ENCODE measurements at regions not wholly inside any gene's neighbourhood (a gene's known extent, or its start where the extent isn't known, plus 50 kb on each side); places are given as distances from the start of the nearest gene placed in this dataset.

DNA sequence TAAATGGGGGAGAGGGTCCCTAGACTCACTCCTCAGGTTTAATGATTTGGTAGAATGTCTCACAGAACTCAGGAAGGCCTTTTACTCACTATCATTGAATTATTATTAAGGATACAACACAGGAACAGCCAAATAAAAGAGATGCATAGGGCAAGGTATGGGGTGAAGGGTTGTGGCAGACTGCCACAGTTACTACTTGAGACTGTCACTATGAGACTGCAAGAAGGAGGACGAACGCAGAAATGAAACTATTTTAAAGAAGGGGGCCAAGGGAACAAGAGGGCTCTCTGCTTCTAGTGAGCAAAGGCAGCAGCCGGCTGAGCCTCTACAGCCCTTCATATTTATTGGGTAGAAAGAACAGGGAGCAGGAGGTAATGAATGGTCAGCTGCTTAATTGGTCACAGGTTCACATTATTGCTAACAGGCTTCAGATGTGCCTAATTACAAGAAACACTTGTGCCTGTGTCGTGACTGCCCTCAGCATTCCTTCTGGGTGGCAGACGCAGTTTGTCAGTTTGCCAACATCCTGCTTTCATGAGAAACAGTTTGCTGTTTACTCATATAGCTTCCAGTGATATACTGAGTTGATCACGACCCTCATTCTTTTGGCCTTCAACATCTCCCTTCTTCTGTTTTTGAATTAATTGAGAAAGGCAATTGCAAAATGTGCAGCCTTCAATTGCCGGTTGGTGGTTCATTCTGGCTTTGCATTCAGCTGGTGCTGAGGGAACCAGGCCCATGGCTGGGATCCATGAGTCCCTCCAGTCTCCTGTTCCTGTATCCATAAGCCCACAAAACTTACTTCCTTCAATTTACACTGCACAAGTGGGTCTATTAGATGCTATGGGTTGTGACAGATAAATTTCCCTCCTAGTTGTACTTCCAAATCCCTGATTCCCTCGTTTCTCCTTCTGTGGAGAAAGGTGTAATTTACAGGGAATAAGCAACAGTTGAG, 82.8 kb upstream of the PLEKHG7 start:
- no CpG with 5 or more reads among the region's 8 CpGs for WGBS (ENCODE audit: extremely low coverage, insufficient coverage, low lambda C conversion rate)
- Histone ChIP-seq H3K4me3 (ENCODE audit: low read length) (no peak overlapping the region), H3K79me1 (ENCODE audit: low read length) (no peaks in the 10 kb centered on the region), H2BK15ac (replicated peaks; ENCODE audit: low read depth) (no peak overlapping the region), H4K5ac (ENCODE audit: low read length) (no peak overlapping the region), H2BK120ac (ENCODE audit: low read depth, low read length) (no peak overlapping the region), H3K79me2 (ENCODE audit: control insufficient read depth, insufficient read depth, low read length) (no peaks in the 10 kb centered on the region), H4K8ac (ENCODE audit: low read depth, low read length) (no peak overlapping the region), H3K9ac (ENCODE audit: low read length) (no peak overlapping the region), H3K56ac (ENCODE audit: low read length) (no peak overlapping the region), H3K4ac (ENCODE audit: low read depth, low read length) (no peak overlapping the region), H3K4me2 (ENCODE audit: low read length) (no peak overlapping the region), H3K18ac (ENCODE audit: low read length) (no peak overlapping the region), H2BK5ac (ENCODE audit: low read length) (no peak overlapping the region), H3K4me1 (ENCODE audit: control insufficient read depth, low read depth, low read length) (no peaks in the 10 kb centered on the region), H3K27me3 (ENCODE audit: insufficient read depth, low read length, poor library complexity) (no peaks in the 10 kb centered on the region), H3K36me3 (ENCODE audit: control insufficient read depth, insufficient read depth, low read length) (no peaks in the 10 kb centered on the region), H2AK5ac (ENCODE audit: low read length) (no peak overlapping the region), H3K23ac (ENCODE audit: low read length) (no peak overlapping the region), H3K27ac (ENCODE audit: low read depth, low read length) (no peak overlapping the region)
- DNase-seq, result no peak

DNA sequence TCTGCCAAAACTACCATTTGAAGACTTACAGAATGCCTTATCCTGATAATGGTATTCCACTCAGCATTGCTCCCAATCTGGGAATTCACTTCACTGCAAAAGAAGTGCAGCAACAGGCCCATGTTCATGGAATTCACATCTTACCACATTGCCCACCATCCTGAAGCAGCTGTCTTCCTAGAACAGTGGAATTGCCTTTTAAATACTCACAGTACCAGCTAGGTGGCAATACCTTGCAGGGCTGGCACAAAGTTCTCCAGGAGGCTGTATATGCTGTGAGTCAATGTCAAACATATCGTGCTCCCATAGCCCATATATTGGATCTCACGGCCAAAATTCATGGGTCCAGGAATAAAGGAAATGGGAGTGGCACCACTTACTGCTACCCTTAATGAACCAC, 83.8 kb upstream of the PLEKHG7 start:
- no CpG with 5 or more reads among the region's 2 CpGs for WGBS (ENCODE audit: extremely low coverage, insufficient coverage, low lambda C conversion rate)

DNA sequence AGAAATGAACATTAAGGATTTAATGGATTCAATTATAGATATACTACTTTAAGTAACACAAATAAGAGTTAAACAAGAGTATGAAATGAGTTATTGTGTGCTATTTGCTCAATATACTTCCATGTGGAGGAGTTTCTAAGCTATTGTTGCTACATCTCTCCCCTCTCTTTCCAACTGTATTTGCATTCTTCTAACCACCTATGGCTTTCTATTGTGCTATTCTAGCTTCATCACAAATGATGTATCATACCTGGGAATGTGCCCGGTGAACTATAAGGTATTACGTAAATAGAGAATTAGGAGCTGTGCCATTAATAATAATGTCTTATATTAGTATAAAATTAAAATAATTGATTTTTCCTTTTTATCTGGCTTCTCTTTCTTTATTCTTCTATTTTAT, 87.1 kb upstream of the PLEKHG7 start:
- no peaks in the 10 kb centered on the region for H3K79me2 ChIP-seq (ENCODE audit: control insufficient read depth, insufficient read depth, low read length)
- no peaks in the 10 kb centered on the region for H3K79me1 ChIP-seq (ENCODE audit: low read length)
- H3K4me1 ChIP-seq (ENCODE audit: control insufficient read depth, low read depth, low read length), result no peaks in the 10 kb centered on the region
- no CpG with 5 or more reads among the region's 2 CpGs for WGBS (ENCODE audit: extremely low coverage, insufficient coverage, low lambda C conversion rate)
- no peak overlapping the region for H3K27ac ChIP-seq (ENCODE audit: low read depth, low read length)
- no peak overlapping the region for H2AK5ac ChIP-seq (ENCODE audit: low read length)
- H3K27me3 ChIP-seq (ENCODE audit: insufficient read depth, low read length, poor library complexity), result no peaks in the 10 kb centered on the region
- H3K4me2 ChIP-seq (ENCODE audit: low read length), result no peak overlapping the region
- no peak overlapping the region for H2BK5ac ChIP-seq (ENCODE audit: low read length)
- no peak overlapping the region for H3K4ac ChIP-seq (ENCODE audit: low read depth, low read length)
- H3K23ac ChIP-seq (ENCODE audit: low read length), result no peak overlapping the region
- DNase-seq, result no peak
- no peak overlapping the region for H4K8ac ChIP-seq (ENCODE audit: low read depth, low read length)
- no peak overlapping the region for H3K56ac ChIP-seq (ENCODE audit: low read length)
- H3K9ac ChIP-seq (ENCODE audit: low read length), result no peak overlapping the region
- no peak overlapping the region for H4K5ac ChIP-seq (ENCODE audit: low read length)
- no peak overlapping the region for H3K18ac ChIP-seq (ENCODE audit: low read length)
- no peaks in the 10 kb centered on the region for H3K36me3 ChIP-seq (ENCODE audit: control insufficient read depth, insufficient read depth, low read length)
- no peak overlapping the region for H2BK15ac ChIP-seq (replicated peaks; ENCODE audit: low read depth)
- no peak overlapping the region for H3K4me3 ChIP-seq (ENCODE audit: low read length)
- no peak overlapping the region for H2BK120ac ChIP-seq (ENCODE audit: low read depth, low read length)

More for the DNA sequence above, 83.8 kb upstream of the PLEKHG7 start:
- no peaks in the 10 kb centered on the region for H3K79me1 ChIP-seq (ENCODE audit: low read length)
- H2BK15ac ChIP-seq (replicated peaks; ENCODE audit: low read depth), result no peak overlapping the region
- H2AK5ac ChIP-seq (ENCODE audit: low read length), result no peak overlapping the region
- H2BK120ac ChIP-seq (ENCODE audit: low read depth, low read length), result no peak overlapping the region
- no peak overlapping the region for H3K4me3 ChIP-seq (ENCODE audit: low read length)
- no peak for DNase-seq
- H3K56ac ChIP-seq (ENCODE audit: low read length), result no peak overlapping the region
- no peak overlapping the region for H4K5ac ChIP-seq (ENCODE audit: low read length)
- H4K8ac ChIP-seq (ENCODE audit: low read depth, low read length), result no peak overlapping the region
- no peak overlapping the region for H3K4ac ChIP-seq (ENCODE audit: low read depth, low read length)
- no peaks in the 10 kb centered on the region for H3K4me1 ChIP-seq (ENCODE audit: control insufficient read depth, low read depth, low read length)
- H3K4me2 ChIP-seq (ENCODE audit: low read length), result no peak overlapping the region
- no peaks in the 10 kb centered on the region for H3K79me2 ChIP-seq (ENCODE audit: control insufficient read depth, insufficient read depth, low read length)
- H3K36me3 ChIP-seq (ENCODE audit: control insufficient read depth, insufficient read depth, low read length), result no peaks in the 10 kb centered on the region
- H3K18ac ChIP-seq (ENCODE audit: low read length), result no peak overlapping the region
- no peak overlapping the region for H3K27ac ChIP-seq (ENCODE audit: low read depth, low read length)
- no peak overlapping the region for H3K9ac ChIP-seq (ENCODE audit: low read length)
- no peaks in the 10 kb centered on the region for H3K27me3 ChIP-seq (ENCODE audit: insufficient read depth, low read length, poor library complexity)
- H2BK5ac ChIP-seq (ENCODE audit: low read length), result no peak overlapping the region
- H3K23ac ChIP-seq (ENCODE audit: low read length), result no peak overlapping the region

DNA sequence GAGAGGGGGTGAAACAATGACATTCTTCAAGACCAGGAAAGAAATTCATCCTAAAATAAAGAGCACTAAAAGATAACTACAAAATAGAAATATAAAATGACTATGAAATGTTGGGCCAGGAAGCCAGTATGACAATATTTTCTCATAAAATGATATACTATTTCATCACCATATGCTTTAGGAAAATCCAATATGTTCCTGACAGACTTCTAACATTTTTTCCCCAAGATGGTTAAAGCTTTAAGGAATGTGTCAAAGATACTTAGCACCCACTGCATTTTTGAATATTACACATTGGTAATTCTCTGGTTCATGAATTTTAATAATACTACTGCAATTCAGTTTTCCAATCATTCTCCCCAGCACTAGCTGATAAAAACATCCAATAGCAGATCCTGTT, 87.7 kb upstream of the PLEKHG7 start:
- Histone ChIP-seq H3K4me2 (ENCODE audit: low read length) (no peak overlapping the region), H2AK5ac (ENCODE audit: low read length) (no peak overlapping the region), H3K27me3 (ENCODE audit: insufficient read depth, low read length, poor library complexity) (no peaks in the 10 kb centered on the region), H3K27ac (ENCODE audit: low read depth, low read length) (no peak overlapping the region), H3K4ac (ENCODE audit: low read depth, low read length) (no peak overlapping the region), H2BK5ac (ENCODE audit: low read length) (no peak overlapping the region), H3K36me3 (ENCODE audit: control insufficient read depth, insufficient read depth, low read length) (no peaks in the 10 kb centered on the region), H4K5ac (ENCODE audit: low read length) (no peak overlapping the region), H3K56ac (ENCODE audit: low read length) (no peak overlapping the region), H3K23ac (ENCODE audit: low read length) (no peak overlapping the region), H4K8ac (ENCODE audit: low read depth, low read length) (no peak overlapping the region), H3K79me1 (ENCODE audit: low read length) (no peaks in the 10 kb centered on the region), H2BK120ac (ENCODE audit: low read depth, low read length) (no peak overlapping the region), H3K4me1 (ENCODE audit: control insufficient read depth, low read depth, low read length) (no peaks in the 10 kb centered on the region), H3K18ac (ENCODE audit: low read length) (no peak overlapping the region), H3K9ac (ENCODE audit: low read length) (no peak overlapping the region), H3K79me2 (ENCODE audit: control insufficient read depth, insufficient read depth, low read length) (no peaks in the 10 kb centered on the region), H2BK15ac (replicated peaks; ENCODE audit: low read depth) (no peak overlapping the region), H3K4me3 (ENCODE audit: low read length) (no peak overlapping the region)
- no peak for DNase-seq

DNA sequence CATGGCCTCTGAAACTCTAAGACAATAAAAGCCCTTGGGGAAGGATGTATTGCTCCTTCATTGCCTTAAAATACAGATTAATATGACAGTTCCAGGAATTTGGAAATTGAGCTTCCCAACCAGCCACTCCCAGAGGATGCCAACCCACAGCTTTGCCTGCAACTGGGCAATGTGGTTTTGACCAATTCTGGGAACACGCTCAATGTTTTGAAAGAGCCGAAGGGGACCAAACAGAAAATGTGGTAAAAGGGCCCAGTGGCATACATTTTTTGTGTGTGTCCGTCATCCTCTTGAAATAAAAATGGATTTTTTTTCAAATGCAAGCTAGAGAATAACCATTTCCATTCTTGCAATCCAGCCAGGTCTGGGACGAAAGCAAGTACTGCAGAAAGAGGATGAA, 88.3 kb upstream of the PLEKHG7 start:
- no peak overlapping the region for H3K23ac ChIP-seq (ENCODE audit: low read length)
- no peak overlapping the region for H3K56ac ChIP-seq (ENCODE audit: low read length)
- H3K27me3 ChIP-seq (ENCODE audit: insufficient read depth, low read length, poor library complexity), result no peaks in the 10 kb centered on the region
- H3K4ac ChIP-seq (ENCODE audit: low read depth, low read length), result no peak overlapping the region
- no peaks in the 10 kb centered on the region for H3K4me1 ChIP-seq (ENCODE audit: control insufficient read depth, low read depth, low read length)
- H2BK15ac ChIP-seq (replicated peaks; ENCODE audit: low read depth), result no peak overlapping the region
- H2BK5ac ChIP-seq (ENCODE audit: low read length), result no peak overlapping the region
- H3K18ac ChIP-seq (ENCODE audit: low read length), result no peak overlapping the region
- no peak overlapping the region for H2AK5ac ChIP-seq (ENCODE audit: low read length)
- H3K79me1 ChIP-seq (ENCODE audit: low read length), result no peaks in the 10 kb centered on the region
- no peak overlapping the region for H3K9ac ChIP-seq (ENCODE audit: low read length)
- H3K4me2 ChIP-seq (ENCODE audit: low read length), result no peak overlapping the region
- no peak overlapping the region for H4K5ac ChIP-seq (ENCODE audit: low read length)
- no peak overlapping the region for H3K27ac ChIP-seq (ENCODE audit: low read depth, low read length)
- H3K4me3 ChIP-seq (ENCODE audit: low read length), result no peak overlapping the region
- no peaks in the 10 kb centered on the region for H3K36me3 ChIP-seq (ENCODE audit: control insufficient read depth, insufficient read depth, low read length)
- no peak for DNase-seq
- no CpG with 5 or more reads among the region's 4 CpGs for WGBS (ENCODE audit: extremely low coverage, insufficient coverage, low lambda C conversion rate)
- H3K79me2 ChIP-seq (ENCODE audit: control insufficient read depth, insufficient read depth, low read length), result no peaks in the 10 kb centered on the region
- no peak overlapping the region for H4K8ac ChIP-seq (ENCODE audit: low read depth, low read length)
- H2BK120ac ChIP-seq (ENCODE audit: low read depth, low read length), result no peak overlapping the region

DNA sequence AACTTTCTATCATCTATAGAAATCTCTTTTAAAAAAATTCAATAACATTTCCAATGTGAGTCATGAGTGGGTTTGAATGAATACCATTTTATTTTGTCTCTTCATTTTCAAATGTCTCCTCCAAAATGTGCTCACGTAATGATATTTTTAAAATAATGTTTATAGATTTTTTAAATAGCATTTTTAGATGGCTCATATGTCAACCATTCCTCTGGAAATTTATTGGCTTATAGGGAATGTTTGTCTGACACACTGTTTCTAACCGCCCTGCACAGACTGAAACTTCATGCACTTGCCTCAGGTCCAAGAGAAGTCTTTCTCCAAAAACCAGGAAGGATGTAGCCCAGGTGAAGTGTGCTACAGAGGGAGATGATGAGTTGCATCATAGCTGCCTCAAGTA, 88.8 kb upstream of the PLEKHG7 start:
- Histone ChIP-seq H3K4me2 (ENCODE audit: low read length) (no peak overlapping the region), H3K23ac (ENCODE audit: low read length) (no peak overlapping the region), H3K56ac (ENCODE audit: low read length) (no peak overlapping the region), H3K18ac (ENCODE audit: low read length) (no peak overlapping the region), H2BK5ac (ENCODE audit: low read length) (no peak overlapping the region), H3K79me2 (ENCODE audit: control insufficient read depth, insufficient read depth, low read length) (no peaks in the 10 kb centered on the region), H3K4me1 (ENCODE audit: control insufficient read depth, low read depth, low read length) (no peaks in the 10 kb centered on the region), H3K27me3 (ENCODE audit: insufficient read depth, low read length, poor library complexity) (no peaks in the 10 kb centered on the region), H2BK120ac (ENCODE audit: low read depth, low read length) (no peak overlapping the region), H2AK5ac (ENCODE audit: low read length) (no peak overlapping the region), H3K4me3 (ENCODE audit: low read length) (no peak overlapping the region), H3K36me3 (ENCODE audit: control insufficient read depth, insufficient read depth, low read length) (no peaks in the 10 kb centered on the region), H3K79me1 (ENCODE audit: low read length) (no peaks in the 10 kb centered on the region), H2BK15ac (replicated peaks; ENCODE audit: low read depth) (no peak overlapping the region), H3K4ac (ENCODE audit: low read depth, low read length) (no peak overlapping the region), H4K5ac (ENCODE audit: low read length) (no peak overlapping the region), H4K8ac (ENCODE audit: low read depth, low read length) (no peak overlapping the region), H3K9ac (ENCODE audit: low read length) (no peak overlapping the region), H3K27ac (ENCODE audit: low read depth, low read length) (no peak overlapping the region)
- WGBS (ENCODE audit: extremely low coverage, insufficient coverage, low lambda C conversion rate), result no CpG with 5 or more reads among the region's 2 CpGs
- DNase-seq, result no peak
